T-helper 2 cell treated with Interferon-gamma antibody and Interleukin-4, amounts not matched to agents 100 ng/mL and 5 ng/mL, for 36 hours (primary cell): ENCODE measurements at regions not wholly inside any gene's neighbourhood (a gene's known extent, or its start where the extent isn't known, plus 50 kb on each side); places are given as distances from the start of the nearest gene placed in this dataset.

ENCODE experiments used
- intact Hi-C: fragments of 100-400 bp; cut with micrococcal nuclease; formaldehyde crosslinking; loops from one replicate; pipeline ENCODE4 v1.15.1; 2023

- intact Hi-C loops, result no loop called here
Observed at GRCh38 chr6:56347526-56347925, 100.1 kb upstream of the COL21A1 start.

GRCh38 chr6:56346958-56347357 is 99.6 kb upstream of the COL21A1 start:
- intact Hi-C loops, result no loop called here

- intact Hi-C loops, result no loop called here
Observed at GRCh38 chr6:56345376-56345995, 98.1 kb upstream of the COL21A1 start.

GRCh38 chr6:56343295-56343694 is 95.9 kb upstream of the COL21A1 start:
- intact Hi-C loops, result no loop called here

- intact Hi-C loops, result no loop called here
Observed at GRCh38 chr6:56339524-56339923, 92.1 kb upstream of the COL21A1 start.

- intact Hi-C loops, result no loop called here
Observed at GRCh38 chr6:56335726-56336125, 88.3 kb upstream of the COL21A1 start.

- intact Hi-C loops, result no loop called here
Observed at GRCh38 chr6:56334937-56335336, 87.6 kb upstream of the COL21A1 start.

- intact Hi-C loops, result no loop called here
Observed at GRCh38 chr6:56329271-56330050, 82.1 kb upstream of the COL21A1 start.

- intact Hi-C loops, result no loop called here
Observed at GRCh38 chr6:56328728-56329090, 81.3 kb upstream of the COL21A1 start.

- intact Hi-C loops, result no loop called here
Observed at GRCh38 chr6:56327946-56328727, 80.8 kb upstream of the COL21A1 start.

GRCh38 chr6:56324396-56324795 is 77.0 kb upstream of the COL21A1 start:
- intact Hi-C loops, result no loop called here

GRCh38 chr6:56318851-56319250 is 71.5 kb upstream of the COL21A1 start:
- intact Hi-C loops, result no loop called here

GRCh38 chr6:56314683-56315523 is 67.5 kb upstream of the COL21A1 start:
- intact Hi-C loops, result loop anchor here (1.0 kb wide), 1 partner anchor 280 kb away; no protein-coding TSS in a partner anchor

- intact Hi-C loops, result no loop called here
Observed at GRCh38 chr6:56311533-56312448, 64.4 kb upstream of the COL21A1 start.

- intact Hi-C loops, result no loop called here
Observed at GRCh38 chr6:56311061-56311460, 63.7 kb upstream of the COL21A1 start.

- intact Hi-C loops, result no loop called here
Observed at GRCh38 chr6:56310241-56310640, 62.9 kb upstream of the COL21A1 start.

GRCh38 chr6:56299916-56300315 is 52.5 kb upstream of the COL21A1 start:
- intact Hi-C loops, result no loop called here

GRCh38 chr6:56297022-56297989 is 49.9 kb upstream of the COL21A1 start:
- intact Hi-C loops, result no loop called here
